Tibial artery (tissue), 4 donors: ENCODE measurements at regions not wholly inside any gene's neighbourhood (a gene's known extent, or its start where the extent isn't known, plus 50 kb on each side); places are given as distances from the start of the nearest gene placed in this dataset.

ENCODE experiments used
- DNase-seq, 2 donors: peaks; one replicate each; pipeline ENCODE4 v3.0.0-alpha.2; 2019
- H3K27ac ChIP-seq, 2 donors: fragments of 200-600 bp; sonication (generic) in 1 of 2; 1 replicate in 1 of 2; 2 replicates in 1 of 2; pipeline ENCODE4 v1.5.1; 2018 to 2019; ENCODE audit warnings: mild to moderate bottlenecking in 1 of 2
- H3K27me3 ChIP-seq, 2 donors: fragments of 200-600 bp; sonication (generic) in 1 of 2; one replicate each; pipeline versions ENCODE4 v1.5.1 to v1.6.0; 2016 to 2019
- H3K36me3 ChIP-seq, 3 donors: fragments of 200-600 bp; sonication (generic) in 2 of 3; one replicate each; pipeline ENCODE4 v1.5.1; 2016 to 2019; ENCODE audit warnings: mild to moderate bottlenecking in 2 of 3
- H3K4me1 ChIP-seq, 4 donors: fragments of 200-600 bp; sonication (generic) in 2 of 4; 1 replicate in 3 of 4; 2 replicates in 1 of 4; pipeline ENCODE4 v1.5.1; 2016 to 2019
- H3K4me3 ChIP-seq, 2 donors: fragments of 200-600 bp; sonication (generic) in 1 of 2; 1 replicate in 1 of 2; 2 replicates in 1 of 2; pipeline ENCODE4 v1.5.1; 2018 to 2019; ENCODE audit warnings: mild to moderate bottlenecking in 2 of 2
- H3K9me3 ChIP-seq, 3 donors: fragments of 200-600 bp; sonication (generic) in 1 of 3; one replicate each; pipeline ENCODE4 v1.5.1; 2016 to 2019
- intact Hi-C: fragments of 100-400 bp; cut with DNase I; formaldehyde crosslinking; loops from one replicate; pipeline ENCODE4 v1.15.0; 2023; ENCODE audit warnings: low total_unique reads
- TF ChIP-seq, protein P1 (sequence below), 2 experiments: fragments of 200-600 bp in 1 of 2; fragments of 450-650 bp in 1 of 2; IDR thresholded peaks; one replicate each; pipeline ENCODE4 v1.5.1; 2017 to 2019; ENCODE audit warnings: antibody characterized with exemption in 2 of 2, mild to moderate bottlenecking in 1 of 2, moderate library complexity in 1 of 2

DNA sequence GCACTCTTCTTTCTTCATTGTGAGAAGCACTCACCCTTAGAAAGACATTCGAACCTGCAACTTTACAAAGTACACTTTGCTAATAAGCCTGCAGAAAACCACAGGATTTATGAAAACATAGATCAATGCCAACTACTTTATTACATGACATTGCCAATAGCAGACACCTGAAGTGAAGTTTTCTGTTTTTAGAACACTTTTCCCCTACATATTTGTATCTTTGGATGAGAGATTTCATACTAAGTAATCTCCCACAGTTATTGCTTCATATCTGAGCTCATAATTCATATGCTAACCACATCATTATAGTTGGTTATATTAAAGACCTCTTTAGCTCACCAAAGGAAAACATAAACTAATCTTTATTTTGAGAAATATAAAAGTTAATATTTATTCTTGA is 276.5 kb upstream of the CTSO start:
- peaks cover 0 to 10% (median 0%) of the 10 kb centered on the region in 4 donors for H3K4me1 ChIP-seq
- TF ChIP-seq, protein P1, sequence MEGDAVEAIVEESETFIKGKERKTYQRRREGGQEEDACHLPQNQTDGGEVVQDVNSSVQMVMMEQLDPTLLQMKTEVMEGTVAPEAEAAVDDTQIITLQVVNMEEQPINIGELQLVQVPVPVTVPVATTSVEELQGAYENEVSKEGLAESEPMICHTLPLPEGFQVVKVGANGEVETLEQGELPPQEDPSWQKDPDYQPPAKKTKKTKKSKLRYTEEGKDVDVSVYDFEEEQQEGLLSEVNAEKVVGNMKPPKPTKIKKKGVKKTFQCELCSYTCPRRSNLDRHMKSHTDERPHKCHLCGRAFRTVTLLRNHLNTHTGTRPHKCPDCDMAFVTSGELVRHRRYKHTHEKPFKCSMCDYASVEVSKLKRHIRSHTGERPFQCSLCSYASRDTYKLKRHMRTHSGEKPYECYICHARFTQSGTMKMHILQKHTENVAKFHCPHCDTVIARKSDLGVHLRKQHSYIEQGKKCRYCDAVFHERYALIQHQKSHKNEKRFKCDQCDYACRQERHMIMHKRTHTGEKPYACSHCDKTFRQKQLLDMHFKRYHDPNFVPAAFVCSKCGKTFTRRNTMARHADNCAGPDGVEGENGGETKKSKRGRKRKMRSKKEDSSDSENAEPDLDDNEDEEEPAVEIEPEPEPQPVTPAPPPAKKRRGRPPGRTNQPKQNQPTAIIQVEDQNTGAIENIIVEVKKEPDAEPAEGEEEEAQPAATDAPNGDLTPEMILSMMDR (IDR thresholded peaks at IDR 0.05): no peak
- H3K27ac ChIP-seq: no peak overlapping the region
- no peaks in the 10 kb centered on the region for H3K36me3 ChIP-seq
- intact Hi-C loops: no loop called here
- no peaks in the 10 kb centered on the region for H3K27me3 ChIP-seq
- no peaks in the 10 kb centered on the region for H3K9me3 ChIP-seq
- no peak for DNase-seq
- no peak overlapping the region for H3K4me3 ChIP-seq

DNA sequence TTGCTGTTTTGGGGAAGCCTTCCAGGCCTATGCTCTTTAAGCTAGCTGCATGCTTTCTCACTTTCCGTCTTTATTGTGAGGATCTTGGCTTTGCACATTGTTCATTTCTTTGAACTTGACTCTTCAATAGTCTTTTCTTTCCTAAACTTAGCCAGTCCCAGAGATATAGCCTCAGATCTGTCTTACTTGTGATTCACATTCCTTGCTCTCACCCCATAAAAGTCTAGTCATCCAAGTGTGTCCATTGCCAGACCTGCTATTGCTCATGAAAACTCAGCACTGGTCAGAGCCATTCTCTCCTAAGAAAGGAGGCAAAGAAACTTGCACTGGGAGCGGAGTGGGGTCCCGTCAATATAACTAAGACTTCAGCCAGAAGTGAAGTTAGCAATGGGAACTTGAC is 275.0 kb upstream of the CTSO start:
- no peaks in the 10 kb centered on the region for H3K36me3 ChIP-seq
- TF ChIP-seq, protein P1 (IDR thresholded peaks at IDR 0.05): no peak
- no peak overlapping the region for H3K27ac ChIP-seq
- H3K27me3 ChIP-seq: no peaks in the 10 kb centered on the region
- intact Hi-C loops: no loop called here
- no peak overlapping the region for H3K4me3 ChIP-seq
- no peaks in the 10 kb centered on the region for H3K9me3 ChIP-seq
- no peak for DNase-seq
- peaks cover 0 to 10% (median 0%) of the 10 kb centered on the region in 4 donors for H3K4me1 ChIP-seq

DNA sequence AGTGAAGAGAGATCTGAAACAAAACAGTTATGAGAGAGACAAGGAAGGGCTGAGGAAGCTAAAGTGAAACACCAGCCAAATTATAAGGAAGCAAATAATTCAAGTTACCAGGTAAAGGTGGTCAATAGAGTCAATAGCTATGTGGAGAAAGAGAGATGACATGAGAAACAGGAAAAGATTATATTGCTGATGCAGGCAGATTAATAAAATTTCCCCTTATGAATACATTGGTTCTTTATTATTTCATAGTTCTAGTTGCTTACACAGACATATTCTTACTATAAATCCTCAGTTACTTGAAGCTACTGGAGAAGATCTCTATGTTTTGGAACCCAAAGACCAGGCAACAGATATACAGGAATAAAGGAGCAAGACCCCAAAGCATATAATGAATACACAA is 273.7 kb upstream of the CTSO start:
- Histone ChIP-seq H3K4me1 (peaks cover 0 to 10% (median 0%) of the 10 kb centered on the region in 4 donors), H3K4me3 (no peak overlapping the region), H3K27me3 (no peaks in the 10 kb centered on the region), H3K27ac (no peak overlapping the region), H3K36me3 (no peaks in the 10 kb centered on the region), H3K9me3 (no peaks in the 10 kb centered on the region)
- no peak for DNase-seq
- TF ChIP-seq, protein P1 (IDR thresholded peaks at IDR 0.05): no peak
- intact Hi-C loops: no loop called here

- H3K36me3 ChIP-seq: no peaks in the 10 kb centered on the region
- H3K4me1 ChIP-seq: no peaks in the 10 kb centered on the region
- intact Hi-C loops: no loop called here
- TF ChIP-seq, protein P1 (IDR thresholded peaks at IDR 0.05): no peak
- no peak for DNase-seq
- H3K4me3 ChIP-seq: no peak overlapping the region
- H3K27me3 ChIP-seq: no peaks in the 10 kb centered on the region
- H3K9me3 ChIP-seq: no peaks in the 10 kb centered on the region
- no peak overlapping the region for H3K27ac ChIP-seq
Measured at GRCh38 chr4:156223985-156224384, 270.3 kb upstream of the CTSO start.

DNA sequence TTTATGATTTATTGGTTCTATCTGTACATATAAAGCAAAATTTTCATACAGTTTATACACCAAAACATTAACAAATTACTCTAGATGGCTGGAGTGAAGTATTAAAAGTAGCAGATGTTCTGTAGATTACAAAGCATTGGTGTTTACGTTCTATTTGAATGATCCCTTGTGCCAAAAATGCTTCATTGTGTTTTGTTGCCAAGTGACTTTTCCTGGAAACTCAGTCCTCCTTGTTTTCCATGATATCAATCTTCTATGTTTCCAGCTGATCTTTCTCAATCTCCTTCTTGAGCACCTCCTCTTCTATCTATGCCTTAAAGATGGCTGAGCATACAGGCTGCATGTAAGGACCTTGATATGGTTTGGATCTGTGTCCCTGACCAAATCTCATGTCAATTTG is 263.6 kb upstream of the CTSO start:
- Histone ChIP-seq H3K27me3 (no peaks in the 10 kb centered on the region), H3K4me1 (no peaks in the 10 kb centered on the region), H3K9me3 (peaks cover 0 to 8% (median 0%) of the 10 kb centered on the region in 3 donors), H3K36me3 (no peaks in the 10 kb centered on the region), H3K4me3 (no peak overlapping the region), H3K27ac (no peak overlapping the region)
- intact Hi-C loops: no loop called here
- DNase-seq: no peak
- TF ChIP-seq, protein P1 (IDR thresholded peaks at IDR 0.05): no peak

DNA sequence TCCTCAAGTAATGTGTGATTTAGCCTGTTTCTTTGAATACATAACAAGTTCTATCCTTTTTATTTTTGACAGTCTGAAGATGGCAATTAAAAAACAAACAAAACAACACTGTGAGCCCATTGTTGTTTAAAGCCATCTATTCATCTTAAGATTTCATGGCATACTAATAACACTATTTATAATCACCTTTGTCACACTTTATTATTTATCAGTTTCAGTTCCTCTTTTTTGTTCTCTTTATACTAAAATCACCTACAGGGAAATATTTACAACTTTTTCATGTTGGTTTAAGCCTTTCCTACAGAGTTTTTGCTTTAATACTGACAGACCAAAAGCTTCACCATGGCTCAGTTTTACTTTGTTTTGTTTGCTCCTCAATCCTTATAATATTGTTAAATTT is 247.4 kb upstream of the CTSO start:
- H3K27me3 ChIP-seq: no peaks in the 10 kb centered on the region
- H3K27ac ChIP-seq: no peak overlapping the region
- no peak for DNase-seq
- TF ChIP-seq, protein P1 (IDR thresholded peaks at IDR 0.05): no peak
- no peaks in the 10 kb centered on the region for H3K9me3 ChIP-seq
- intact Hi-C loops: no loop called here
- no peaks in the 10 kb centered on the region for H3K36me3 ChIP-seq
- no peak overlapping the region for H3K4me3 ChIP-seq
- no peaks in the 10 kb centered on the region for H3K4me1 ChIP-seq
